ENCODE measurements at regions not wholly inside any gene's neighbourhood (a gene's known extent, or its start where the extent isn't known, plus 50 kb on each side); places are given as distances from the start of the nearest gene placed in this dataset.

DNA sequence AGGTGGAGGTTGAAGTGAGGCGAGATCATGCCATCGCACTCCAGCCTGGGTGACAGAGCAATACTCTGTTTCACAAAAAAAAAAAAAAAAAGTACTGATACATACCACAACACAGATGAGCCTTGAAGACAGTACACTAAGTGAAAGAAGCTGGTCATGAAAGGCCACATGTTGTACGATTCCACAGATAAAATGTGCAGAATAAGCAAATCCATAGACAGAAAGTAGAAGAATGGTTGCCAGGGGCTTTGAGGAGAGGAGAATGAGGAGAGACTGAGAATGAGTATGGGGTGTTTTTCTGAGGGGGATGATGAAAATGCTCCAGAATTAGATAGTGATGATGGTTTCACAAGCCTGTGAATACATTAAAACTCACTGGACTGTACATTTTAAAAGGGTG is 155.6 kb upstream of the PSMD7 start:
- no peak for DNase-seq
- no peak overlapping the region for H3K27ac ChIP-seq (ENCODE audit: low read length)
- peaks cover 5% of the 10 kb centered on the region for H3K9me3 ChIP-seq (replicated peaks; ENCODE audit: control insufficient read depth, low read depth, low read length)
- H3K4me1 ChIP-seq (ENCODE audit: control insufficient read depth, insufficient read depth, low read length): no peaks in the 10 kb centered on the region
- WGBS (ENCODE audit: insufficient coverage): no CpG with 5 or more reads among the region's 3 CpGs
- no peak overlapping the region for H3K4me3 ChIP-seq (ENCODE audit: low read length)
- H3K27me3 ChIP-seq (ENCODE audit: control insufficient read depth, insufficient read depth, low read length): no peaks in the 10 kb centered on the region
- no peaks in the 10 kb centered on the region for H3K36me3 ChIP-seq (ENCODE audit: control insufficient read depth, insufficient read depth, low read length)

DNA sequence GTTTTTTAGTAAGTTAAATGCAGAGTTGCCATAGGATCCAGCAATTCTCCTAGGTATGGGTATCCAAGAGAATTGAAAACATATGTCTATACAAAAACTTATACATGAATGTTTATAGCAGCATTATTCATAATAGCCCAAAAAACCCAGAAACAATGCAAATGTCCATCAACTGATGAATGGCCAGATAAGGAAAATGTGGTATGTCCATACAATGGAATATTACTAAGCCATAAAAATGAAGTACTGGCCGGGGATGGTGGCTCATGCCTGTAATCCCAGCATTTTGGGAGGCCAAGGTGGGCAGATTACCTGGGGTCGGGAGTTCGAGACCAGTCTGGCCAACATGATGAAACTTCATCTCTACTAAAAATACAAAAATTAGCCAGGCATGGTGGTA is 156.1 kb upstream of the PSMD7 start:
- Histone ChIP-seq H3K27ac (ENCODE audit: low read length) (no peak overlapping the region), H3K36me3 (ENCODE audit: control insufficient read depth, insufficient read depth, low read length) (no peaks in the 10 kb centered on the region), H3K27me3 (ENCODE audit: control insufficient read depth, insufficient read depth, low read length) (no peaks in the 10 kb centered on the region), H3K4me1 (ENCODE audit: control insufficient read depth, insufficient read depth, low read length) (no peaks in the 10 kb centered on the region), H3K9me3 (replicated peaks; ENCODE audit: control insufficient read depth, low read depth, low read length) (peaks cover 5% of the 10 kb centered on the region), H3K4me3 (ENCODE audit: low read length) (no peak overlapping the region)
- no peak for DNase-seq
- no CpG with 5 or more reads among the region's 3 CpGs for WGBS (ENCODE audit: insufficient coverage)

DNA sequence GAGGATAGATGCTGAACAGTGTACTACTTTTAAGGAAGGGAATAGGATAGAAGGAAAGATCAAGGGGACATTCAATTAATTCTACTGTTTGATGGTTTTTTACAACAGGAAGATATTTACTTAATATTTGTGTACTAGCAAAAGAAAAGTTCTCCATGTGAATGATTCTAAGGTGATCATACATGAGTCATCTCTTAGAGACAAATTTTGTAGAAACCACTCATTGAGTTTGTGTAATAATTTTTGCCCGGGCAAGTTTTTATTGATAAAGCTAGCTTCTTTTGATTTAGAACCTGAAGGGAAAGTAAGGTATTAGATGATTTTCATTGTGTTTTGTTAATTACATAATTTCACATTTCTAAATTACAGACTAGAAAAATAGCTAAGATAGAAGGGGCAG is 172.8 kb upstream of the PSMD7 start:
- no CpG with 5 or more reads among the region's 1 CpG for WGBS (ENCODE audit: insufficient coverage)
- no peak overlapping the region for H3K27ac ChIP-seq (ENCODE audit: low read length)
- H3K4me3 ChIP-seq (ENCODE audit: low read length): no peak overlapping the region
- no peaks in the 10 kb centered on the region for H3K4me1 ChIP-seq (ENCODE audit: control insufficient read depth, insufficient read depth, low read length)
- no peaks in the 10 kb centered on the region for H3K27me3 ChIP-seq (ENCODE audit: control insufficient read depth, insufficient read depth, low read length)
- no peaks in the 10 kb centered on the region for H3K9me3 ChIP-seq (replicated peaks; ENCODE audit: control insufficient read depth, low read depth, low read length)
- DNase-seq: no peak
- no peaks in the 10 kb centered on the region for H3K36me3 ChIP-seq (ENCODE audit: control insufficient read depth, insufficient read depth, low read length)

DNA sequence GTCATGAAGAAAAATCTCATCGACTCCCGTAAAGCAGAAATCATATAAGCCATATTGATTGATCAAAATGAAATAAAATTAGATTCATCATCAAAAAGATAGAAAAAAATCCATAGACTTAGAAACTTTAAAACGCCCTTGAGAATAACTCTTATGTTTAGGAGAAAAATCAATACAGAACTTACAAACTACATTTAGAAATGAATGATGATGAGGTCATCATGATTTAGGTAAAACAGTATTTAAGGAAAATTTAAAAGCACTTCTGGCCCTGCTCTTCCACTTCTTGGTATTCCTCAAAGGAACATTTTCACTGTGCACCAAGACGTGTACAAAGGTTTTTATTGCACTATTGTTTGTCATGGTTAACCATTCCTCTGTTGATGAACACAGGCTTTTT is 173.4 kb upstream of the PSMD7 start:
- no peak overlapping the region for H3K4me3 ChIP-seq (ENCODE audit: low read length)
- no peak for DNase-seq
- no peaks in the 10 kb centered on the region for H3K36me3 ChIP-seq (ENCODE audit: control insufficient read depth, insufficient read depth, low read length)
- no peak overlapping the region for H3K27ac ChIP-seq (ENCODE audit: low read length)
- WGBS (ENCODE audit: insufficient coverage): no CpG with 5 or more reads among the region's 4 CpGs
- H3K9me3 ChIP-seq (replicated peaks; ENCODE audit: control insufficient read depth, low read depth, low read length): no peaks in the 10 kb centered on the region
- H3K27me3 ChIP-seq (ENCODE audit: control insufficient read depth, insufficient read depth, low read length): no peaks in the 10 kb centered on the region
- H3K4me1 ChIP-seq (ENCODE audit: control insufficient read depth, insufficient read depth, low read length): no peaks in the 10 kb centered on the region

DNA sequence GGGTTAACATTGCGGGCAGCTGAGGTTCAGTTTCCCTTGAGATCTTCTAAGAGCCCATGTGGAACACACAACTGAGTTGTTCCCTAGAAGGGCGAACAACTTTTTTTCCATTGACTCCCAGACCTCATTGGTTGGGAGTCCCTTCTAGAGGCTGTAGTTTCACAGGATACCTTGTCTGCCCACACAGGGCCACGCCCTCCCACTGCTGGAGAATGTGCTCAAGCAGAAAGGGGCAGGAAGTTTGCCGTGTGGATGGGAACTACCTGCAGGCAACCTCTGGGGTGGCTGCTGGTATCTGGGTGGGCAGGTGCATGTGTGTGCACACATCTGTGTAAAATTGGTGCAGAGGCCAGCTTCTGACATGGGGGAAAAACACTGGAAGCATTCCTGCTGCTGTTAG is 178.8 kb upstream of the PSMD7 start:
- H3K4me1 ChIP-seq (ENCODE audit: control insufficient read depth, insufficient read depth, low read length): no peaks in the 10 kb centered on the region
- H3K27me3 ChIP-seq (ENCODE audit: control insufficient read depth, insufficient read depth, low read length): no peaks in the 10 kb centered on the region
- H3K9me3 ChIP-seq (replicated peaks; ENCODE audit: control insufficient read depth, low read depth, low read length): no peaks in the 10 kb centered on the region

DNA sequence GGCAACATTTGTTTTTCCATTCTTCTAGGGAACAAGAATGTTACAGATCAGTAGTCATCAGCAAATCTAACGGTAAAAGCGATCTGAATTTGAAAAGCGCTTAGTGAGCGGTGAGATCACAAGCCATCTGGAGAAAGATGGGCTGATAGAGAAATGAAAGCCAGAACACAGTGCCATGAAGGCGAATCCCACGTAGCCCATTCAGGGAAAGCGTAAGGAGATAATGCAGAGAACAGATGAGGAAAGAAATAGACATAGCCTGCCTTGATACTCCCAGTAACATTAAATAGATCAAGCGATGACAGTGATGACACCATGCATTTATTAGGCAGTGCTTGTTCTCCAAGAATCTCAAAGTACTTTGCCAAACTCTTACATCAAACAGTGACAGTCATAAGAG is 183.1 kb upstream of the PSMD7 start:
- WGBS (ENCODE audit: insufficient coverage): 41% methylated on average over 3 of the region's 8 CpGs
- Histone ChIP-seq H3K9me3 (replicated peaks; ENCODE audit: control insufficient read depth, low read depth, low read length) (no peaks in the 10 kb centered on the region), H3K4me1 (ENCODE audit: control insufficient read depth, insufficient read depth, low read length) (no peaks in the 10 kb centered on the region), H3K27me3 (ENCODE audit: control insufficient read depth, insufficient read depth, low read length) (no peaks in the 10 kb centered on the region), H3K4me3 (ENCODE audit: low read length) (no peak overlapping the region), H3K36me3 (ENCODE audit: control insufficient read depth, insufficient read depth, low read length) (no peaks in the 10 kb centered on the region), H3K27ac (ENCODE audit: low read length) (no peak overlapping the region)
- DNase-seq: peak; percentile 75

More for the DNA sequence above, 178.8 kb upstream of the PSMD7 start:
- H3K4me3 ChIP-seq (ENCODE audit: low read length): no peak overlapping the region
- DNase-seq: no peak
- WGBS (ENCODE audit: insufficient coverage): 68% methylated on average over 3 of the region's 4 CpGs
- H3K36me3 ChIP-seq (ENCODE audit: control insufficient read depth, insufficient read depth, low read length): no peaks in the 10 kb centered on the region
- H3K27ac ChIP-seq (ENCODE audit: low read length): no peak overlapping the region

DNA sequence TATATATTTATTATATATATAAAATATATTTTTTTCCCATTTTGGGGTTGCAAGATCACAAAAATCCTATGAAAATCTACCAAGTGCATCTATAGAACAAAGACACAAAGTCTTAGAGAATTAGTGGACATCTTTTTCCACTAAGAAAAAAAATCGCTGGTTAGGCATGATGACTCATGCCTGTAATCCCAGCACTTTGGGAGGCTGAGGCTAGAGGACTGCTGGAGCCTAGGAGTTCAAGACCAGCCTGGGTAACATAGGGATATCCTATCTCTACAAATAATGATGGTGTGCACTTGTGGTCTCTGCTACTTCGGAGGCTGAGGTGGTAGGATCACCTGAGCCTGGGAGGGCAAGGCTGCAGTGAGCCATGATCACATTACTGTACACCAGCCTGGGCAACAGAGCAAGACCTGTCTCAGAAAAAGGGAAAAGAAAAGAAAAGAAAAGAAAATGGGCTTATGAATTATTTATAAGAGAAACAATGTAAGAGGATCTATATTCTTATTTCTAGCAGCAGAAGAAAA is 185.1 kb upstream of the PSMD7 start:
- WGBS (ENCODE audit: insufficient coverage): no CpG with 5 or more reads among the region's 2 CpGs
- Histone ChIP-seq H3K27me3 (ENCODE audit: control insufficient read depth, insufficient read depth, low read length) (no peaks in the 10 kb centered on the region), H3K36me3 (ENCODE audit: control insufficient read depth, insufficient read depth, low read length) (no peaks in the 10 kb centered on the region), H3K9me3 (replicated peaks; ENCODE audit: control insufficient read depth, low read depth, low read length) (no peaks in the 10 kb centered on the region), H3K27ac (ENCODE audit: low read length) (no peak overlapping the region), H3K4me3 (ENCODE audit: low read length) (no peak overlapping the region), H3K4me1 (ENCODE audit: control insufficient read depth, insufficient read depth, low read length) (no peaks in the 10 kb centered on the region)
- DNase-seq: no peak

DNA sequence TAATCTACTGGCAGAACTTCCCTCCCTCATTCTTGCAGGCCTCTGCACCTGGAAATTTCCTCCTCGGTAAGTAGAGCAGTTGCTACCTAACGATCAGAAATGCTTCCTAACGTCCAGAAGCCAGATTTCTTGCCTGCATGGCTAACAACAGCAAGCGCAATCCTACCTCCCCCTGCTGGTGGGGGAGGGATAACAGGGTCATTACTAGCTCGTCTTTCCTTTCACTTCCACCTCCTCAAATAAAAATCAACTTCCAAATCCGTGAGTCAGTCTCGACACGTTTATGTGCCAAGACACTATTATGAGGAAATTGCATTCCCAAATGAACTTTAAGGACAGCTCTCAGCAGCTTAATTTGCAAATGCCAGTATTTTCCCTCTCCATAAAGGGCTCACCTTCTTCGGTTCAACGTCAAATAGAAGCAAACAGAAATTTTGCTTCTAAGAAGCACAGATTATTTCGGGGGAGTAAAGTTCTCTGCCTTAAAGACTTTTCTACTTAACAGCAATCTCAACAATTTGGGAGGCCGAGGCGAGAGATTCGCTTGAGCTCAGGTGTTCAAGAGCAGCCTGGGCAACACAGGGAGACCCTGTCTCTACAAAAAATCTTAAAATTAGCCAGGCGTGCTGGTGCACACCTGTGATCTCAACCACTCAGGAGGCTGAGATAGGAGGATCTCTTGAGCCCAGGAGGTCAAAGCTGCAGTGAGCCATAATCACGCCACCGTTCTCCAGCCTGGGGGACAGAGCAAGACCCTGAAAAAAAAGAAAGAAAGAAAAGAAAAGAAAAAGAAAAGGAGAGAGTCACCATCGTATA is 188.6 kb upstream of the PSMD7 start:
- DNase-seq: peak; percentile 13

DNA sequence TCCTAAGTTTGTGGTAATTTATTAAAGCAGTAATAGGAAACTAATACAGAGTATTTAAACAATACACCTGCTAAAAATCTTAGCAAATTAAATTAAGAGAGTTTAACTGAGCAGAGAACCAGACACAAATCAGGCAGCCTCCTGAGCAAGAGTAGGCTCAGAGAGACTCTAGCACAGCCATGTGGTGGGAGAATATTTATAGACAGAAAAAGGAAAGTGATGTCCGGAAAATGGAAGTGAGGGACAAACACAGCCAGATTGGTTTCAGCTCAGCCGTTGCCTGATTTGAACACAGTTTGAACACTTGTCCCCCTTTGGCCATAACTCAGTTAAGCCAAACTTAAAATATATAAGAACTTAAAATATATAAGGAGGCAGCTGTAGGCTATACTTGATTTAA is 192.6 kb upstream of the PSMD7 start:
- Histone ChIP-seq H3K27me3 (ENCODE audit: control insufficient read depth, insufficient read depth, low read length) (no peaks in the 10 kb centered on the region), H3K4me1 (ENCODE audit: control insufficient read depth, insufficient read depth, low read length) (no peaks in the 10 kb centered on the region), H3K9me3 (replicated peaks; ENCODE audit: control insufficient read depth, low read depth, low read length) (no peaks in the 10 kb centered on the region), H3K27ac (ENCODE audit: low read length) (no peak overlapping the region), H3K4me3 (ENCODE audit: low read length) (no peak overlapping the region), H3K36me3 (ENCODE audit: control insufficient read depth, insufficient read depth, low read length) (no peaks in the 10 kb centered on the region)
- peak; percentile 9 for DNase-seq
- WGBS (ENCODE audit: insufficient coverage): no CpG with 5 or more reads among the region's 2 CpGs

More for the DNA sequence above, 188.6 kb upstream of the PSMD7 start:
- H3K4me1 ChIP-seq (ENCODE audit: control insufficient read depth, insufficient read depth, low read length): no peaks in the 10 kb centered on the region
- H3K27me3 ChIP-seq (ENCODE audit: control insufficient read depth, insufficient read depth, low read length): no peaks in the 10 kb centered on the region
- whole genome bisulfite sequencing (ENCODE audit: insufficient coverage): 73% methylated on average over 6 of the region's 18 CpGs
- no peak overlapping the region for H3K27ac ChIP-seq (ENCODE audit: low read length)
- no peaks in the 10 kb centered on the region for H3K36me3 ChIP-seq (ENCODE audit: control insufficient read depth, insufficient read depth, low read length)
- H3K4me3 ChIP-seq (ENCODE audit: low read length): no peak overlapping the region
- no peaks in the 10 kb centered on the region for H3K9me3 ChIP-seq (replicated peaks; ENCODE audit: control insufficient read depth, low read depth, low read length)

DNA sequence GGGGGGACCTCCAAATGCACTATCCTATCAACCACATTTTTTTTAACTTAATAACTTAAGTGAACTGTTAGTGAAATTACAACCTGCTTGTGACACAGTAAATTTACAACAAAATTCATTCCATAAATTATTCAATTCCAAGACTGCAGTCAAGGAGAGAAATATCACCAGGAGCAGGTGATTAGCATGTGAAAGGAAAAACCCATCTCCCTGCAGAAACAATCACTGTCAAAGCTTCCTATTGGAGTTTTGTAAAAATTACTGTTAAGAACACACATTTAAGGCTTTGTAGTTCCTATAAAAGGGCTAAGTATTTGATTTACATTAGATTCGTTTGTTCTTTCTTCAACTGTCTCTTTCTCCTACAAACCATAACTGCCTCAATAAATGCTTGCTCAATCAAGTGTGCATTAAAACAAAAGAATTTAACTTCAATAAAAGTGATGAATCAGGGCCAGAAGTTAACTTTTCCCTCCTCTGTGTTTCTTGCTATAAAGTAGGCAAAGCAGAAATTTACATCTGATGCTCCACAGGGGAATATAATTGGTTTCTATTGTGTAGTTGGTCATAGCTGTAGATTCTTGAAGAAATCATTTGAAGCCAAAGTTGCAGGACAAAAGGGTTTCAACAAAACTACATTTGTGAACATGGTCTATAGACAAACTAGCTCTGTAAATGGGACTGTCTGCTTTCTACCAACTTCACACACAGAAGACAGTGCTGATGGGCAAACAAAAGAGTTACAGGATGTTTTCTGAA is 195.1 kb upstream of the PSMD7 start:
- Histone ChIP-seq H3K27me3 (ENCODE audit: control insufficient read depth, insufficient read depth, low read length) (no peaks in the 10 kb centered on the region), H3K4me1 (ENCODE audit: control insufficient read depth, insufficient read depth, low read length) (no peaks in the 10 kb centered on the region), H3K36me3 (ENCODE audit: control insufficient read depth, insufficient read depth, low read length) (no peaks in the 10 kb centered on the region), H3K27ac (ENCODE audit: low read length) (no peak overlapping the region), H3K4me3 (ENCODE audit: low read length) (no peak overlapping the region), H3K9me3 (replicated peaks; ENCODE audit: control insufficient read depth, low read depth, low read length) (no peaks in the 10 kb centered on the region)
- DNase-seq: no peak
- no CpG with 5 or more reads among the region's 1 CpG for WGBS (ENCODE audit: insufficient coverage)
